GM19035 (cell line): ENCODE measurements at regions not wholly inside any gene's neighbourhood (a gene's known extent, or its start where the extent isn't known, plus 50 kb on each side); places are given as distances from the start of the nearest gene placed in this dataset.

Experiments used
- ATAC-seq: cut with Tn5 transposase; IDR thresholded peaks from one replicate; pipeline ENCODE4 v1.9.1; 2021; ENCODE audit not compliant: unreplicated experiment

- no peak for ATAC-seq
Observed at GRCh38 chr15:101124731-101125451, 127.0 kb downstream of the CHSY1 start.

- no peak for ATAC-seq
Observed at GRCh38 chr15:101123222-101123910, 128.5 kb downstream of the CHSY1 start.

- no peak for ATAC-seq
Observed at GRCh38 chr15:101122806-101123205, 129.0 kb downstream of the CHSY1 start.

- ATAC-seq: no peak
Observed at GRCh38 chr15:101122266-101122665, 129.6 kb downstream of the CHSY1 start.

- ATAC-seq: peak; percentile 52
Observed at GRCh38 chr15:101121511-101122090, 130.2 kb downstream of the CHSY1 start.

- no peak for ATAC-seq
Observed at GRCh38 chr15:101120987-101121386, 130.9 kb downstream of the CHSY1 start.

- no peak for ATAC-seq
Observed at GRCh38 chr15:101120473-101120872, 131.4 kb downstream of the CHSY1 start.
